CD4-positive, alpha-beta T cell treated with Interleukin-15 for 4 hours (primary cell): ENCODE measurements at regions not wholly inside any gene's neighbourhood (a gene's known extent, or its start where the extent isn't known, plus 50 kb on each side); places are given as distances from the start of the nearest gene placed in this dataset.
"Not testable (repeated sequence)": the region's sequence is repeated elsewhere in the genome, so short reads cannot be mapped to it uniquely, and the experiment has no call there.

Experiments
- DNase-seq: peaks from one replicate; pipeline ENCODE4 v3.0.0-alpha.2; 2020; ENCODE audit warnings: low spot score

DNA sequence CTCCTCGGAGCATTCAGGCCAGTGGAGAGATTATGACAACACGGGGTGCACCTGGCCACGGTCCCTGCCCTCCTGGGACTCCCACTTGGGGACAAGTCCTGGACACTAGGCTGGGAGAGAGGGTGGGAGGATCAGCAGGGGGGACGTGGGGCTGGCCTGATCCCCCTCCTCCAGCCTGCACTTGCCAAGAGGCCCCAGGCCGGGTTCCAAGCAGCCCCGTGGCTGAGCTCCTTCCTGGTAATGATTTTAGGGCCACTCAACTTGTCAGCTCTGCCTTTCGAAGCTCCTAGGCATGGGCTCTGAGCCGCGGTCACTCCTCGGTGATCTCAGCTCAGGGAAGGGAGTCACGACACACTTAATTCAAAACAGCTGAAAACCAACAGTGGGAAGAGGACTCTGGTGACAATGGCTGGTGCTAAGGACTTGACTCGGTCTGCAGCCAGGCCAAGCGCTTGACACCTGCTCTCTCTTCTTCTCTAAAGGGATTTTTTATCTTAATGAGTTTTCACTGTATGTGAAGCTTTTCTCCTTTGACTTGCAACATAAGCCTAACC is 161.7 kb downstream of the BMP7 start:
- no peak for DNase-seq

DNA sequence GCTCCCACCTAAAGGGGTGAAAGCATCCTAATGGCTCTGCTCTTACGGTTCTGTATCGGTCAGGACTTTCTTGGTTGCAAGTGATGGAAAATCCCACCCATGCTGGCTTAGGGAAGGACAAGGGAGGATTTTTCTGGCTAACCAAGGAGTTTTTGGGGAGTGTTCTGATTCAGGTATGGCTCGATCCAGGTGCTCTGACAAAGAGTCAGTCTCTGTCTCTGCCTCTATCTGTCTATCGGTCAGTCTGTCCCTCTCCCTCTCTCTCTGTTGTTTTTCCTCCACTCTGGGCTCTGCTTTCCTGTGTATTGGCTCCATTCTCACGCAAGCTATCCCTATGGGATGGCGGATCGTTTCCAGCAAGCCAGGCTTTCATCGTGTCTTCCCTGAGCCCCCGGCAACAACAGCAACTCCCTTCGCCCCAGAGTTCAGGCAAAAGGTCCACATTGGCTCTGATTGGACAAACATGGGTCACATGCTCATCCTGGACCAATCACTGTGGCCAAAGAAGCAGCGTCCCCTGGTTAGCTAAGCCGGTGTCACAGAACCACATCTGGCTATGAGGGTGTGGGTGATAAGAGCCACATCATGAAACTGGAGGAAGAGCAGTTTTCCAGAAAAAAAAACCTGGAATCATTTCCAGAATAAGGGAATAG is 160.3 kb downstream of the BMP7 start:
- no peak for DNase-seq

DNA sequence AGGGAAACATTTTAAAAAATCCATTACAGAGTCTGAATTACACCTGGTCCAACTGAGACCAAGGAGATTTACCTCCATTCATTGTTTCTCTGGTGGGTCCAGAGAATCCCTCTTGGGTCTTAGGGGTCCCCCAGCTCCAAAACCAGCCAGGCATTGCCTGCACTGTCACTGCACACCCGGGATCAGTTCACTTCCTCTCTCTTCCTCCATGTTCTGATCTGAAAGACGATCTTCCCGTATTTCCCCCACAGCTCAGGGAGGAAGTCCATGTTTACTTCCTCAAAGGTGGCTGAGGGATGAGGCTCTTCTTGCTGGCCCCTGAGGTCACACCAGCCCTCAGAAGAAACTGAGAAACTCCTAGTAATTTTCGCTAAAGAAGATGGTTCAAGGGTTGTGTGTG is 159.7 kb downstream of the BMP7 start:
- DNase-seq: no peak

DNA sequence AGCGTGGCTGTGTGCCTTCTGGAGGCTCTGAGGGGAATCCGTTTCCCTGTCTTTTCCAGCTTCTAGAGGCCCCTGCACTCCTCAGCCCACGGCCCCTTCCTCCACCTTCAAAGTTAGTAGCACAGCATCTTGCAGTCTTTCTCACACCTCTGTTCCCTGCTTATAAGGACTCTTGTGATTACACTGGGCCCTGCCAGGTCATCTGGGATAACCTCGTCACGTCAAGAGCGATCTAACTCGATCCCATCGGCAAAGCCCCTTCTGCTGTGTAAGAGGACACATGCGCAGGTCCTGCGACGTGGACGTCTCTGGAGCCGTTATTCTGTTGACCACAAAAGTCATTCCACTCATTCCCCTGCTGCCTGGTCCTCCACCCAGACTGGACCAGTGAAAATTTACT is 159.2 kb downstream of the BMP7 start:
- no peak for DNase-seq

DNA sequence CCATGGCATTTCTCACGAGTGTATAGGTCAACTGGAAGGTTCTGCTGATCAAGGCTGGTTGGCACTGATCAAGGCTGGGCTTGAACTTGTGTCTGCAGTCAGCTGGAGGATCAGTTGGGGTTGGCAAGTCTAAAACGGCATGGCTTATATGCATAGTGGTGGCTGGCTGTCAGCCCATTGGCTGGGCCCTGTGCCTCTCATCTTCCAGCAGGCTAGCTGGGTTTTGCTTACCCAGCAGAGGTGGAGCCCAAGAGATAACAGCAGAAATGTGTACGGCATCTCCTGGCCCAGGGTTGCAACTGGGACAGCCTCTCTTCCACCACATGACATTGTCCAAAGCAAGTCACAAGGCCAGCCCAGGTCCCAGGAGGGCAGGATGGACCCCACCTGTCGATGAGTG is 158.2 kb downstream of the BMP7 start:
- DNase-seq: no peak

DNA sequence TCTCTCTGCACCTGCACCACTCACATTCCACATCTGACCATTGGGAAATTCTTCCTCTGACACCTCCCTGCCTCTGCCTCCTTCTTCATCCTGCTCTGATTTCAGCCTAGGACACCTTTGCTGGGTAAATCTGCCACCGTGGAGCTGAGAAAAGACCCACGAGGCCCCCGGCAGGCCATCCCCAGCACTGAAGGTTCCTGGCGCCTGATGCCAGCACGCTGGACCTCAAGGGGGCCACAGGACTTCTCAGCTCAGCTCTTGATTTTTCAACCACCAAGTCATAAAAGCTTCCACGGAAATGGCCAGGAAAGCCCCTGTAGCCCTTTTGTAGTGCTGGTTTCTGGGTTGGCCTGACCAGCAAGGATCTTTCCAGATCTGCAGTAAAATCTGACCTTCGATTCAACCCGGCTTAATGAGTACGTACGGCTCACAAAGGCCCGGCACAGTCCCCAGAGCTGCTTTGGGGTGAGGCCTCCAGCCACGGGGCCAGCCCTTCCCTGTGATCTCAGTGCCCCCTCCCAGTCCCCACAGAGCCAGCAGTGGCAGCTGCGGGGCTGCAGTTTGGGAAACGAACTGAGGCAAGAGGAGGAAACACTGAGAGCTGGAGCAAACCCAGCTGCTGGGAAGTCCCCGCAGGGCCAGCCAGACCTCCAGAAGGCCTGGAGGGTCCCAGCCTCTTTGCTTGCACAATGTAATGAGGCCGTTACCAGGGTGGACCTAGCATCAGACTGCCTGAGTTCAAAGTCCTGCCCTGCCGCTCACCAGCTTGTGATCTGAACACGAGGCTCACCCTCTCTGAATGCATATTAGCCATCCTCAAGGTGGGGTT is 157.5 kb downstream of the BMP7 start:
- no peak for DNase-seq

DNA sequence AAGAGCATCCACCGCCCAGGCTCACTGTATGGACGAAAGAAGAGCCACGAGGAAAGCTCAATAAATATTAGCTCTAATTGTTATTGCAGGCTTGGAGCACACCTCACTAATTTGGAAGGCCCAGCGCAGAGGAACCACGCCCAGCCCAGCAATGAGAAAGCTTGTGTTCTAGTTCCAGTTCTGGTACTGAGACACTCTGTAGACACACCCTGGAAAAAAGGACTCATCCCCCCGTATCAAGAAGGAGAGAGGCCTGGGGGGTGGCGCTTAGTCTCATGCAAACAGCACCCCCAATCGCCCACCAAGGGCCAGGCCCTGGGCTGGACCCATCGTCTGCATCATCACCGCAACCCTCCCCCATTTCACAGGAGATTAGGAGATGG is 156.9 kb downstream of the BMP7 start:
- no peak for DNase-seq

DNA sequence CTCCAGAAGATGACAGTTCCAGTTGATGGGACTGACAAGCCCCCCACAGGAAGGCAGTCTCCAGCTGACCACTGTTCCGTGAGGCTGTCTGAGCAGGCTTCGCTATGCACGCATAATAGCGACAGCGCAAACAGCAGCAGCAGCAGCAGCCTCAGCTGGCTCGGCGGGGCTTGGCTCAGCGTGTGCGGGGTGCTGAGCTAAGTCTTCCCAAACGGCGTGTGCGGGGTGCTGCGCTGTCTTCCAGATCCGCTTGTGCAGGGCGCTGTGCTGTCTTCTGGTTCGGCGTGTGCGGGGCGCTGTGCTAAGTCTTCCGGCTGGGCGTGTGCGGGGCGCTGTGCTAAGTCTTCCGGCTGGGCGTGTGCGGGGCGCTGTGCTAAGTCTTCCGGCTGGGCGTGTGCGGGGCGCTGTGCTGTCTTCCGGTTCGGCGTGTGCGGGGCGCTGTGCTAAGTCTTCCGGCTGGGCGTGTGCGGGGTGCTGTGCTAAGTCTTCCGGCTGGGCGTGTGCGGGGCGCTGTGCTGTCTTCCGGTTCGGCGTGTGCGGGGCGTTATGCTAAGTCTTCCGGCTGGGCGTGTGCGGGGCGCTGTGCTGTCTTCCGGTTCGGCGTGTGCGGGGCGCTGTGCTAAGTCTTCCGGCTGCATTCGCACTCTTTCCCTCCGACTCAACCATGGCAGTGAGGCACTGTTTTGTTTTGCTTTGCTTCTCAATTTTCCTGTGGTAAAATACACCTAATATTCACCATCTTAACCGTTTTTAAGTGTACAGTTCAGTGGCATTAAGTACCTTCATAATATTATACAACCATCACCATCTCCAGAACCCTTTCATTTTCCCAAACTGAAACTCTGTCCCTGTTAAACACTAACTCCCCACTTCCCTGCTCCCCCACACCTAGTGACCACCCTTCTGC is 156.1 kb downstream of the BMP7 start:
- not testable (repeated sequence) for DNase-seq

DNA sequence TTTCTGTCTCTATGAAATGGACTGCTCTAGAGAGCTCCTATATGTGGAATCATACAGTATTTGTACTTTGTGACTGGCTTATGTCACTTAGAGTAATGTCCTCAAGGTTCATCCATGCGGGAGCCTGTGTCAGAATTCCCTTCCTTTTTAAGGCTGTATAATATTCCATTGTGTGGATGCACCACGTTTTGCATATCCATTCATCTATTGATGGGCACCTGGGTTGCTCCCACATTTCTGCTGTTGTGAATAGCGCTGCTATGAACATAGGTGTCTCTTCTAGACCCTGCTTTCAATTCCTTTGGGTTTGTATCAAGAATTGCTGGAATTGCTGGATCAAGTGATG is 155.4 kb downstream of the BMP7 start:
- no peak for DNase-seq

DNA sequence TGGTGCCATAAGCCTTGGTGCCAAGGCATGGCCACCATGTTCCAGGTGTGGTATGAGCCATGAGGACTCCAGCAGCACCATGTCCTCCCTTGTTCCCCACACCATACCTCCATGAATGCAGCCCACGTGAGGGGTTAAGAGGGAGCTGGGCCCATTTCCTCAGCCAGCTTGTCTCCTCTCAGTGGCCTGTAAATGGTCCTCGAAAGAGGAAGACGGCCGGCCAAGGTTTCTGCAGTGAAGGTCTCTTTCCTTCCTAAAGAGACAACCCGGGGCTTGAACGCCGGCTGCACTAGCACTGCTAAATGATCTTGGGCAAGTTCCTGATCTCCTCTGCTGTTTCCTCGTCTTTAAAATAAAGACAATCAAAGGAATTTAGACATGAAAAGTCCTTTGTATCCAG is 154.0 kb downstream of the BMP7 start:
- DNase-seq: no peak

DNA sequence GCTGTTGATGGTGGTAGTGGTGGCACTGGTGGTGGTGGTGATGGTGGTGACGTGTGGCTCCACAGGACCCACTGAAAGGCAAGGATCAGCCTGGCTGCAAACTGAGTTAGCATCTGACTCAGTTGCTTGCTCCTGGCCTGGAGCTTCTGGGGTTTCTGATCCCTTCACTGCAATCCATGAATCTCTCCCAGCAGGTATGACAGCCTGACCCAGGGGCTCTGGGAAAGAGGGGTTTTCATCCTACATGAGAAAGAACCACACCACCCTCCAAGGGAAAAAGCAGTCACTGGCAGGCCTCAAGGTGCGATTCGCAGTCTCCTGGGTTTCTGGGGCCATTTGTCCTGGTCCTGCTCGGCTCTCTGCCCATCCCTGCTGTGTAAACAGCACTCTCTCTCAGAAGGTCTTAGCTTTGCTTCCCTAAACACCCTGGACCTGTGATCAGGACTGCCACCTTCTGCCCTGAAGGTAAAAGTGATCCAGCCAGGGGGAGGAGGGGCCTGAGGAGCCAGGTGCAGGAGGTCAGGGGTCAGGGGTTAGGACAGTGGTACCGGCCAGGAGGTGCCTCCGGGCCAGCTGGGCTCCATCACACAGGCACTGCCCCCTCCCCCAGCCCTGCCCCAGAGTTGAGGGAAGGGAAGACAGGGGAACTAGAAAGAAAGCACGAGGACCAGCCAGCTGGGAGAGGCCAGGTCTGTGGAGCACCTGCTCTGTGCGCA is 152.0 kb downstream of the BMP7 start:
- DNase-seq: no peak

DNA sequence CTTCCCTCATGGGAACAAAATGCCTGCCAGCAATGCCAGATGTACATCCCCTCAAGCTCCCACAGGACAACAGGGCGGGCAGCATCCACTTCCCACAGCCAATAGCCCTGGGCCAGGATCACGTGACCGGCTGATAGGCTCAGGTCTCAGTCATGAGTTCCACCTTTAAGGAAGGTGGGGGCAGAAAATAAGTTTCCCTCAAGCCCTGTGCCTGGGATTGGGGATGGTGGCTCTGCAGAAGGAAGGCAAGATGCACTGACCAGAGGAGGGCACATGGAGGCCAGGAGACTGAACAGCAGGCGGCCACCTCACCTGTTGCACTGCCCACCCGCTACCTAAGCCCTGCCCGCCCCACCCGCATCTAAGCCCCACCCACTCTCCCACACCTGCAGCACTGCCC is 149.1 kb downstream of the BMP7 start:
- no peak for DNase-seq

DNA sequence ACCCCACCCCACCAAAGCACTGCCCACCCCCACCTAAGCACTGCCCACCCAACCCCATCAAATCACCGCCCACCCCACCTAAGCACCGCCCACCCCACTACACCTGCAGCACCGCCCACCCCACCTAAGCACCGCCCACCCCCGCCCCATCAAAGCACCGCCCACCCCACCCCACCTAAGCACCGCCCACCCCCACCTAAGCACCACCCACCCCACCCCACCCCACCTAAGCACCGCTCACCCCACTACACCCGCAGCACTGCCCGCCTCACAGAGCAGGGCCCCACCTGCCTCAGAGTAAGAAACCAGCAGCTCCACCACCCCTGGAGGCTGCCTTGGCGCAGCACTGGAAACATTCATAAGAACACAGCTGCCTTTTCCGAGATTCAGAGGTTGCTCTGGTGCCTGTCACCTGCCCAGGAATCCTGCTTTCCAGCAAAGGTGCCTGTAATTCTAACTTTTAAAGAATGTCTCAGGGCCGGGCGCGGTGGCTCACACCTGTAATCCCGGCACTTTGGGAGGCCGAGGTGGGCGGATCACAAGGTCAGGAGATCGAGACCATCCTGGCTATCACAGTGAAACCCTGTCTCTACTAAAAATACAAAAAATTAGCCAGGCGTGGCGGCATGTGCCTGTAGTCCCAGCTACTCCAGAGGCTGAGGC is 148.2 kb downstream of the BMP7 start:
- no peak for DNase-seq
